22Rv1 (cell line): ENCODE measurements at regions not wholly inside any gene's neighbourhood (a gene's known extent, or its start where the extent isn't known, plus 50 kb on each side); places are given as distances from the start of the nearest gene placed in this dataset.

ENCODE experiments used
- ZFX ChIP-seq: fragments of 450-650 bp; IDR thresholded peaks from 2 replicates; pipeline ENCODE4 v1.6.1; 2017; ENCODE audit warnings: antibody characterized with exemption, borderline replicate concordance
- TF ChIP-seq, protein P1 (sequence below): fragments of 450-650 bp; IDR thresholded peaks from 2 replicates; pipeline ENCODE4 v1.5.1; 2017; ENCODE audit warnings: mild to moderate bottlenecking

DNA sequence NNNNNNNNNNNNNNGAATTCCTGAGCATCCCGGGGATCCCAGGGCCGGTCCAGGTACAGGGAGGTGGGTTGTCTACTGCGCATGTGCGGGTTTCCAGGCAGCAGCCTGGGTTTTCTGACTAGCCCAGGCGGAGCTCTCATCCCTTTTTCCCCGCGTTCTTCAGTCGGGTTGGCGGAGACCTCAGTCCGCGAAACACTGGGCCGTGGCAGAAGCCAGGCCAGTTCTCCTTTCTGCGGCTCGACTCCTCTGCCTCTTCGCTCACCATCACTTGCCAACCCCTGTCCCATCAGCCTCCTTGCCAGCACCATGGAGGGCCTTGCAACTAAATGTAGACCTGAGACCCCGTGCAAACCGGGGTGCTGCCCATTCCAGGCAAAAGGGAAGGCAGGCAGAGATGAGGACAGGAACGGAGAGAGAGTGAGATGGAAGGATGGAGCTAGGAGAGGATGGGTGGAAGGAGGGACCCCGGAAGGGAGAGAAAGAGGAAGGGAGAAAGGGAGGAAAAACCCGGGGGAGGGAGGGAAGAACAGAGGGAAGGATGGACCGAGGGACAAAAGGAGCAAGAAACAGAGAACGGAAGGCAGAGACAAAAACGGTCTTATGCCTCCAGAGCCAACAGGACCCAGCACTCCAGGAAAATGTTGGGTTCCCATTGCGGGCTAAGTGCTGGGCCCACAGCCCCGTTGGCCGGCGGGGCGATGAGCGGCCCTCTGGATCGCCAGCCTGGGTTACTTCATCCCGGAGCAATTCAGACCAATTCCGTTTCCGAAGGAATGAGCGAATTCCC, 445.4 kb upstream of the DEFB115 start:
- TF ChIP-seq, protein P1, sequence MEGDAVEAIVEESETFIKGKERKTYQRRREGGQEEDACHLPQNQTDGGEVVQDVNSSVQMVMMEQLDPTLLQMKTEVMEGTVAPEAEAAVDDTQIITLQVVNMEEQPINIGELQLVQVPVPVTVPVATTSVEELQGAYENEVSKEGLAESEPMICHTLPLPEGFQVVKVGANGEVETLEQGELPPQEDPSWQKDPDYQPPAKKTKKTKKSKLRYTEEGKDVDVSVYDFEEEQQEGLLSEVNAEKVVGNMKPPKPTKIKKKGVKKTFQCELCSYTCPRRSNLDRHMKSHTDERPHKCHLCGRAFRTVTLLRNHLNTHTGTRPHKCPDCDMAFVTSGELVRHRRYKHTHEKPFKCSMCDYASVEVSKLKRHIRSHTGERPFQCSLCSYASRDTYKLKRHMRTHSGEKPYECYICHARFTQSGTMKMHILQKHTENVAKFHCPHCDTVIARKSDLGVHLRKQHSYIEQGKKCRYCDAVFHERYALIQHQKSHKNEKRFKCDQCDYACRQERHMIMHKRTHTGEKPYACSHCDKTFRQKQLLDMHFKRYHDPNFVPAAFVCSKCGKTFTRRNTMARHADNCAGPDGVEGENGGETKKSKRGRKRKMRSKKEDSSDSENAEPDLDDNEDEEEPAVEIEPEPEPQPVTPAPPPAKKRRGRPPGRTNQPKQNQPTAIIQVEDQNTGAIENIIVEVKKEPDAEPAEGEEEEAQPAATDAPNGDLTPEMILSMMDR = no peak
- TF ChIP-seq ZFX = no peak
